Mucosa of stomach (tissue), 1 donor: ENCODE measurements at regions not wholly inside any gene's neighbourhood (a gene's known extent, or its start where the extent isn't known, plus 50 kb on each side); places are given as distances from the start of the nearest gene placed in this dataset.

Experiments used
- H3K27me3 ChIP-seq: one replicate; pipeline ENCODE4 v1.7.0; 2013; ENCODE audit warnings: mild to moderate bottlenecking, low read length; ENCODE audit not compliant: control insufficient read depth, insufficient read depth
- H3K36me3 ChIP-seq: one replicate; pipeline ENCODE4 v1.7.0; 2013; ENCODE audit warnings: low read length; ENCODE audit not compliant: control insufficient read depth, insufficient read depth
- H3K4me1 ChIP-seq: one replicate; pipeline ENCODE4 v1.7.0; 2013; ENCODE audit warnings: mild to moderate bottlenecking, low read length; ENCODE audit not compliant: control insufficient read depth, insufficient read depth
- H3K4me3 ChIP-seq: one replicate; pipeline ENCODE4 v1.7.0; 2013; ENCODE audit warnings: low read length
- H3K9ac ChIP-seq: one replicate; pipeline ENCODE4 v1.7.0; 2013; ENCODE audit warnings: mild to moderate bottlenecking, low read length, moderate library complexity
- H3K9me3 ChIP-seq: one replicate; pipeline ENCODE4 v1.7.0; 2013; ENCODE audit warnings: mild to moderate bottlenecking, low read length, moderate library complexity; ENCODE audit not compliant: control insufficient read depth
- donor health status: Pancreatic carcinoma.

GRCh38 chr3:69590111-69590510 is 149.2 kb upstream of the MITF start:
- no peaks in the 10 kb centered on the region for H3K4me1 ChIP-seq
- H3K9me3 ChIP-seq = no peaks in the 10 kb centered on the region
- no peaks in the 10 kb centered on the region for H3K36me3 ChIP-seq
- H3K9ac ChIP-seq = no peak overlapping the region
- H3K4me3 ChIP-seq = no peak overlapping the region
- H3K27me3 ChIP-seq = no peaks in the 10 kb centered on the region

GRCh38 chr3:69588170-69588569 is 151.1 kb upstream of the MITF start:
- Histone ChIP-seq H3K27me3 (no peaks in the 10 kb centered on the region), H3K4me1 (no peaks in the 10 kb centered on the region), H3K4me3 (no peak overlapping the region), H3K9me3 (no peaks in the 10 kb centered on the region), H3K36me3 (no peaks in the 10 kb centered on the region), H3K9ac (no peak overlapping the region)

- Histone ChIP-seq H3K27me3 (no peaks in the 10 kb centered on the region), H3K9ac (no peak overlapping the region), H3K9me3 (no peaks in the 10 kb centered on the region), H3K36me3 (no peaks in the 10 kb centered on the region), H3K4me1 (no peaks in the 10 kb centered on the region), H3K4me3 (no peak overlapping the region)
Measured at GRCh38 chr3:69585472-69585871, 153.8 kb upstream of the MITF start.

- Histone ChIP-seq H3K4me1 (no peaks in the 10 kb centered on the region), H3K9ac (no peak overlapping the region), H3K27me3 (no peaks in the 10 kb centered on the region), H3K36me3 (no peaks in the 10 kb centered on the region), H3K4me3 (no peak overlapping the region), H3K9me3 (no peaks in the 10 kb centered on the region)
Measured at GRCh38 chr3:69582044-69582443, 157.2 kb upstream of the MITF start.

- no peak overlapping the region for H3K9ac ChIP-seq
- H3K4me3 ChIP-seq = no peak overlapping the region
Measured at GRCh38 chr3:69579306-69580041, 159.8 kb upstream of the MITF start.

GRCh38 chr3:69569520-69569919 is 169.7 kb upstream of the MITF start:
- no peaks in the 10 kb centered on the region for H3K4me1 ChIP-seq
- no peak overlapping the region for H3K4me3 ChIP-seq
- H3K9ac ChIP-seq = no peak overlapping the region
- no peaks in the 10 kb centered on the region for H3K9me3 ChIP-seq
- no peaks in the 10 kb centered on the region for H3K36me3 ChIP-seq
- no peaks in the 10 kb centered on the region for H3K27me3 ChIP-seq

More at GRCh38 chr3:69579306-69580041, 159.8 kb upstream of the MITF start:
- Histone ChIP-seq H3K36me3 (no peaks in the 10 kb centered on the region), H3K4me1 (no peaks in the 10 kb centered on the region), H3K27me3 (no peaks in the 10 kb centered on the region), H3K9me3 (no peaks in the 10 kb centered on the region)

GRCh38 chr3:69568951-69569350 is 170.3 kb upstream of the MITF start:
- H3K4me3 ChIP-seq = no peak overlapping the region
- no peak overlapping the region for H3K9ac ChIP-seq
- no peaks in the 10 kb centered on the region for H3K4me1 ChIP-seq
- no peaks in the 10 kb centered on the region for H3K9me3 ChIP-seq
- no peaks in the 10 kb centered on the region for H3K27me3 ChIP-seq
- no peaks in the 10 kb centered on the region for H3K36me3 ChIP-seq

- H3K4me1 ChIP-seq = no peaks in the 10 kb centered on the region
- no peaks in the 10 kb centered on the region for H3K9me3 ChIP-seq
- no peak overlapping the region for H3K9ac ChIP-seq
- H3K27me3 ChIP-seq = no peaks in the 10 kb centered on the region
- H3K4me3 ChIP-seq = no peak overlapping the region
- H3K36me3 ChIP-seq = no peaks in the 10 kb centered on the region
Measured at GRCh38 chr3:69568458-69568857, 170.8 kb upstream of the MITF start.

GRCh38 chr3:69567710-69568052 is 171.6 kb upstream of the MITF start:
- Histone ChIP-seq H3K9me3 (no peaks in the 10 kb centered on the region), H3K4me3 (no peak overlapping the region), H3K27me3 (no peaks in the 10 kb centered on the region), H3K4me1 (no peaks in the 10 kb centered on the region), H3K9ac (no peak overlapping the region), H3K36me3 (no peaks in the 10 kb centered on the region)

GRCh38 chr3:69567023-69567709 is 172.1 kb upstream of the MITF start:
- H3K4me1 ChIP-seq = no peaks in the 10 kb centered on the region
- no peak overlapping the region for H3K9ac ChIP-seq
- no peak overlapping the region for H3K4me3 ChIP-seq
- no peaks in the 10 kb centered on the region for H3K9me3 ChIP-seq
- no peaks in the 10 kb centered on the region for H3K27me3 ChIP-seq
- H3K36me3 ChIP-seq = no peaks in the 10 kb centered on the region

- no peaks in the 10 kb centered on the region for H3K27me3 ChIP-seq
- H3K36me3 ChIP-seq = no peaks in the 10 kb centered on the region
- no peak overlapping the region for H3K4me3 ChIP-seq
- no peak overlapping the region for H3K9ac ChIP-seq
- H3K4me1 ChIP-seq = no peaks in the 10 kb centered on the region
- H3K9me3 ChIP-seq = no peaks in the 10 kb centered on the region
Measured at GRCh38 chr3:69566275-69566674, 173.0 kb upstream of the MITF start.

- Histone ChIP-seq H3K27me3 (no peaks in the 10 kb centered on the region), H3K9ac (no peak overlapping the region), H3K4me1 (no peaks in the 10 kb centered on the region), H3K9me3 (no peaks in the 10 kb centered on the region), H3K36me3 (no peaks in the 10 kb centered on the region), H3K4me3 (no peak overlapping the region)
Measured at GRCh38 chr3:69565316-69565715, 173.9 kb upstream of the MITF start.
